HUES48 (cell line): ENCODE measurements at regions not wholly inside any gene's neighbourhood (a gene's known extent, or its start where the extent isn't known, plus 50 kb on each side); places are given as distances from the start of the nearest gene placed in this dataset.

ENCODE experiments used
- H3K27ac ChIP-seq: one replicate; pipeline ENCODE4 v1.7.0; 2013; ENCODE audit warnings: low read depth, low read length, inconsistent platforms
- H3K27me3 ChIP-seq: 2 replicates; pipeline ENCODE4 v1.6.1; 2013; ENCODE audit warnings: mild to moderate bottlenecking, low read length; ENCODE audit not compliant: control insufficient read depth, insufficient read depth
- H3K36me3 ChIP-seq: 2 replicates; pipeline ENCODE4 v1.6.1; 2013; ENCODE audit warnings: low read length; ENCODE audit not compliant: control insufficient read depth, insufficient read depth
- H3K4me1 ChIP-seq: 2 replicates; pipeline ENCODE4 v1.6.1; 2013; ENCODE audit warnings: mild to moderate bottlenecking, low read length; ENCODE audit not compliant: control insufficient read depth, insufficient read depth
- H3K4me3 ChIP-seq: 2 replicates; pipeline ENCODE4 v1.5.1; 2013; ENCODE audit warnings: mild to moderate bottlenecking, low read depth, low read length
- H3K9ac ChIP-seq: 2 replicates; pipeline ENCODE4 v1.6.1; 2013; ENCODE audit warnings: mild to moderate bottlenecking, low read depth, low read length, moderate library complexity
- H3K9me3 ChIP-seq: 2 replicates; pipeline ENCODE4 v1.6.1; 2013; ENCODE audit warnings: low read length; ENCODE audit not compliant: control insufficient read depth, insufficient read depth

DNA sequence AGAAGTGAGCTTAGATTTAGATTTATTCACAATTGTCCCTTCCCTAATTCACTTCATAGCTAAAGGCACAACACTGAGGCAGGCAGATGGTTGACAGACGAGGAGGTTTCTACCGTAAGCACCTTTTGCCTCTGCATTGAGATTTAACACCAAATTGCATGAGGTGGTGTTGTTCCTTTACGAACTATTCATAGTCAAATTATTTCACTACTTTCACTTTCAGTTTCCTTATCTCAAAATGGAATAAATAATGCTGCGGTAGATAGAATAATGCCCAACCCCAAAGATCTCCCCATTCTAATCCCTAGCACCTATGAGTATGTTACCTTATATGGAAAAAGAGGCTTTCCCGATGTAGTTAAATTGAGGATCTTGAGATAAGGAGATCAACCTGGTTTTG lies 58.9 kb upstream of the LINC00305 start:
- Histone ChIP-seq H3K27me3 (no peaks in the 10 kb centered on the region), H3K4me1 (peaks cover 17% of the 10 kb centered on the region), H3K4me3 (no peak overlapping the region), H3K9ac (no peak overlapping the region), H3K27ac (no peak overlapping the region), H3K9me3 (no peaks in the 10 kb centered on the region), H3K36me3 (no peaks in the 10 kb centered on the region)

DNA sequence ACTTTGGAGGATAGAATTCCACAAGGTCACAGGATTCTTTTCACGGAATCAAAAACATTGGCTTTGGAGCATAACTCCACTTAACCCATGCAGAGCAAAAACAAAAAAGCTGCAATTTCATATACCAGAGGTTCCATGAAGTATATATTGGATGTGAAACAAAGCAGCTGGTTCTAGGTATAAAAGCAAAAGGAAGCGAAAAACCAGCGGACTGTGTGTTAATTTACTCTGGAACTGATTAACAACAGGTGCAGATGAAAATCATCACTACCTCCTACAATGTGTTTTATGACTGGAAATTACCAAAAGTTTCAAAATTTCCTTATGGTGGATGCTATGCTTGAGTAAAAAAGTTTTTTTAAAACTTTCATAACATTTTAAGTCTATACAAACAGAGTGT lies 54.4 kb upstream of the LINC00305 start:
- H3K27ac ChIP-seq = no peak overlapping the region
- H3K4me1 ChIP-seq = peaks cover 28% of the 10 kb centered on the region
- H3K9ac ChIP-seq = no peak overlapping the region
- H3K27me3 ChIP-seq = no peaks in the 10 kb centered on the region
- H3K4me3 ChIP-seq = no peak overlapping the region
- H3K9me3 ChIP-seq = no peaks in the 10 kb centered on the region
- H3K36me3 ChIP-seq = no peaks in the 10 kb centered on the region

DNA sequence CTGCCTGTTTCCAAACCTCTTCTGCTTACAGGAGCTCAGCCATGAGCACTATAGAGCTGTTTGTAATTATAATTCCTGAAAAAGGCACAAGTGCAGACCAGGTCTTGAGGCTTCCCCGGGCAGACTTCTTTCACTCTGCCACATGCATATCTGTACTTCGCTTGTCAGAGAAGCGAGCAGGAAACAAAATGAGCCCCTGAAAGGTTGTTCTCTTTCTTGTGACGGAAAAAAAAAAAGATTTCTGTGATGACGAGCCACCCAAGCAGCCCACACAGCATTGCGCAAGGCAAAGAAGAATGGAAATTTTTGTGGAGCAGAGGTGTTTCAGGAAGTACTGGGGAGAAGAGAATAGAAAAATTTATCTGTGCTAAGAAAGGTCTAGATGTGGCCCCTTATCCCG lies 54.0 kb upstream of the LINC00305 start:
- no peaks in the 10 kb centered on the region for H3K36me3 ChIP-seq
- peaks cover 28% of the 10 kb centered on the region for H3K4me1 ChIP-seq
- H3K27ac ChIP-seq = no peak overlapping the region
- H3K9me3 ChIP-seq = no peaks in the 10 kb centered on the region
- no peak overlapping the region for H3K4me3 ChIP-seq
- H3K27me3 ChIP-seq = no peaks in the 10 kb centered on the region
- no peak overlapping the region for H3K9ac ChIP-seq

DNA sequence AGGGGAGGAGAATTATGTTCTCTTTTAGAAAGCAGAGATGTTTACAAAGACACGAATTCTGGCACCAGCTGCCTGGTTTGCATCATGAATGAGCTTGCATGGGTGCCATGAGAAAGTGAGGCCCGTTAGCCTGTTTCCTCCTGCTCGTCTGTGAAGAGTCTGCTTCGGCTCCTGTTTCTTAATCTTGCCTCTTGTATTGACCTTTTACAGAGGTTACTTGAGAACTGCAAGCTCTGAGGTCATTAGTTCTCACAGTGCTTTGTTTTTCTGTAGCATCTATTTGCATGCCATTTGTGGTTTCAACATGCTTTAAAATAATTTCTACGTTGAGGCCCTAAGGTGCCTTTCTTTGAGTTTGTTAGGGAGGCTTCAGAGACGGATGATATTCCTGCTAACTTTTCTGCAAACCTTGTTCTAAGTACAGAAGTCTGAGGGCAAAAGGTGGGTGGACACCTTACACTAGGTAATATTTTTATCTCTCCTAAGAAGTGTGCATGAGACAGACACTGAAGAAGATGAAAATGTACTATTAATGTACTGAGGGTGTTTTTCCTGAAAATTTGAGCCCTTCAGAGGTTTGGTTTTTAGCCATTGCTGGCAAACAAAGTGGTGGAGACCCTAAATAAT lies 53.4 kb upstream of the LINC00305 start:
- no peak overlapping the region for H3K9ac ChIP-seq
- H3K4me1 ChIP-seq = peaks cover 28% of the 10 kb centered on the region
- H3K27ac ChIP-seq = no peak overlapping the region

DNA sequence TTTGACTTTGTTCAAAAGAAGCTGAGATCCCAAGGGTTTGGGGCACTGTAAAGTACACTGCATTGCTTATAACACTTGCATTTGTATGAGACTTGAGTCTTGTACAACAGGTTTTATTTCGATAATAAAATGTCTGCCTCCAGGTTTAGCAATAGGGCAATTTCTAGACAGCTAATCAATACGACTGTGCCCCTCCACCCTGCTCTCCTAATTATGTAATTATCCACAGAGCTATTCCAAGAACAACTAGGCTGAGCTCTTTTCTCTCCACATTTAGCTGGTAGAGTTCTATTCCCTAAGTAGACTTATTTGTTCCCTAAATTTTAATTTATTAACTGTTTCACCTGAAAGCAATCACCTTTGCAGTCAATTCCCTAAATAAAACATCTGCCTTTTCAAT lies 52.9 kb upstream of the LINC00305 start:
- no peak overlapping the region for H3K27ac ChIP-seq
- H3K9ac ChIP-seq = no peak overlapping the region
- no peak overlapping the region for H3K4me3 ChIP-seq
- no peaks in the 10 kb centered on the region for H3K9me3 ChIP-seq
- H3K4me1 ChIP-seq = peaks cover 28% of the 10 kb centered on the region
- no peaks in the 10 kb centered on the region for H3K36me3 ChIP-seq
- no peaks in the 10 kb centered on the region for H3K27me3 ChIP-seq

More for the DNA sequence above, 53.4 kb upstream of the LINC00305 start:
- no peaks in the 10 kb centered on the region for H3K36me3 ChIP-seq
- no peaks in the 10 kb centered on the region for H3K27me3 ChIP-seq
- H3K9me3 ChIP-seq = no peaks in the 10 kb centered on the region
- H3K4me3 ChIP-seq = no peak overlapping the region

DNA sequence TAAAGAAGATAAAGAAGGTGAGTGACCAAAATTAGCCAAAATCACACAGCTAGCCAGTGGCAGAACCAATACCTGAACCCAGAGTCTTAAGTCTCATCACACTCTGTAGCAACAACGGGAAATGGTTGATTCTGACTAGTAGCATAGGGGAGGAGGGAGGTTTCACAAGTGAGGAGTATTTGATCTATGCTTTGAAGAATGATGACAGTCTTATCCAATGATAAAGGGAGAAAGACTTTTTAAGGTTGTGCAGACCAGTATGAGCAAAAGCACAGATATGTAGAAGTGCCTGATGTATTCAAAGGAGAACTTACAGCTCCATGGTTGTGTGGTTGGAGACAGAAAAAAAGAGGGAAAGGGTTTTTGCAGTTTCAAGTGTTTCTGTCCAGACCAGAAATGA lies 50.7 kb upstream of the LINC00305 start:
- Histone ChIP-seq H3K9ac (no peak overlapping the region), H3K27ac (no peak overlapping the region), H3K9me3 (no peaks in the 10 kb centered on the region), H3K27me3 (no peaks in the 10 kb centered on the region), H3K4me1 (peaks cover 22% of the 10 kb centered on the region), H3K36me3 (no peaks in the 10 kb centered on the region), H3K4me3 (no peak overlapping the region)
